ENCODE measurements at regions not wholly inside any gene's neighbourhood (a gene's known extent, or its start where the extent isn't known, plus 50 kb on each side); places are given as distances from the start of the nearest gene placed in this dataset.

GRCh38 chr9:13845460-13845859 is 468.5 kb downstream of the NFIB start:
- H2BK120ac ChIP-seq (ENCODE audit: low read depth, low read length, poor library complexity, severe bottlenecking): no peak overlapping the region
- H3K79me2 ChIP-seq (ENCODE audit: insufficient read depth, low read length): no peaks in the 10 kb centered on the region
- no peak overlapping the region for H2BK5ac ChIP-seq (ENCODE audit: insufficient read length, low read length)
- H4K91ac ChIP-seq (ENCODE audit: insufficient read length, low read depth, low read length): no peak overlapping the region
- H4K8ac ChIP-seq (replicated peaks; ENCODE audit: insufficient read length, low read depth, low read length): no peak overlapping the region
- no peak overlapping the region for H3K56ac ChIP-seq (ENCODE audit: insufficient read length, low read depth, low read length)
- H3K4me1 ChIP-seq (ENCODE audit: insufficient read depth, low read length): no peaks in the 10 kb centered on the region
- no peak overlapping the region for H3K4me2 ChIP-seq (ENCODE audit: insufficient read depth, insufficient read length, low read length)
- no peak for DNase-seq
- H3K27me3 Mint-ChIP-seq (ENCODE audit: low read depth): no peaks in the 10 kb centered on the region
- no peak overlapping the region for H3K27ac ChIP-seq (ENCODE audit: insufficient read length, low read depth, low read length)
- H3K79me1 ChIP-seq (ENCODE audit: insufficient read depth, low read depth, low read length, poor library complexity, severe bottlenecking): no peaks in the 10 kb centered on the region
- no peak overlapping the region for H3T11ph ChIP-seq (ENCODE audit: low read length)
- H3K14ac ChIP-seq (ENCODE audit: insufficient read depth, low read length): no peak overlapping the region
- no peak for TF ChIP-seq CTCF (conservative IDR thresholded peaks at IDR 0.05)
- no peak overlapping the region for H2AFZ ChIP-seq (ENCODE audit: low read length)
- no peak overlapping the region for H3K4ac ChIP-seq (ENCODE audit: low read depth, low read length)
- no peaks in the 10 kb centered on the region; a peak in 1 of 7 replicates for H3K36me3 Mint-ChIP-seq (ENCODE audit: insufficient read depth in 1 of 3, low read depth in 3 of 3)
- no peak overlapping the region for H3K9ac ChIP-seq (ENCODE audit: extremely low read depth, insufficient read length, low read length)
- H3K9me3 ChIP-seq (ENCODE audit: control insufficient read depth, low read depth, low read length): no peaks in the 10 kb centered on the region
- no peaks in the 10 kb centered on the region for H3K23me2 ChIP-seq (ENCODE audit: insufficient read length, low read depth, low read length, poor library complexity, severe bottlenecking)
- no peak overlapping the region for H3K18ac ChIP-seq (ENCODE audit: insufficient read length, low read depth, low read length)
- H2BK20ac ChIP-seq (ENCODE audit: low read depth, low read length, poor library complexity, severe bottlenecking): no peak overlapping the region
- no peak overlapping the region for H3K23ac ChIP-seq (ENCODE audit: insufficient read length, low read depth, low read length)
- H2AK5ac ChIP-seq (ENCODE audit: insufficient read length, low read length): no peak overlapping the region
- no peak overlapping the region for H4K5ac ChIP-seq (ENCODE audit: insufficient read length, low read depth, low read length)
- H4K20me1 ChIP-seq (ENCODE audit: control insufficient read depth, insufficient read depth, insufficient read length): no peaks in the 10 kb centered on the region
- no peak overlapping the region for H2BK12ac ChIP-seq (ENCODE audit: insufficient read length, low read depth, low read length)
- no peak overlapping the region for H3K27ac Mint-ChIP-seq
- H3K9me3 Mint-ChIP-seq: peaks cover 0 to 9% of the 10 kb centered on the region in 2 experiments; a peak in 2 of 5 replicates
- WGBS (ENCODE audit: extremely low coverage, insufficient read length, low lambda C conversion rate): no CpG with 5 or more reads among the region's 2 CpGs
- no peak overlapping the region for H3K4me3 Mint-ChIP-seq
- H2BK15ac ChIP-seq (ENCODE audit: low read depth, low read length): no peak overlapping the region
- peaks cover 3 to 4% of the 10 kb centered on the region in 2 experiments; a peak in 3 of 4 replicates for H3K4me1 Mint-ChIP-seq
- no peaks in the 10 kb centered on the region for H3K27me3 ChIP-seq (ENCODE audit: insufficient read depth, low read length)
